HG02852 (cell line): ENCODE measurements at regions not wholly inside any gene's neighbourhood (a gene's known extent, or its start where the extent isn't known, plus 50 kb on each side); places are given as distances from the start of the nearest gene placed in this dataset.
"Not testable (repeated sequence)": the region's sequence is repeated elsewhere in the genome, so short reads cannot be mapped to it uniquely, and the experiment has no call there.

Experiments
- ATAC-seq: cut with Tn5 transposase; IDR thresholded peaks from one replicate; pipeline ENCODE4 v1.9.1; 2021; ENCODE audit warnings: mild to moderate bottlenecking, moderate library complexity; ENCODE audit not compliant: unreplicated experiment

- ATAC-seq = not testable (repeated sequence)
Observed at GRCh38 chr6:86284809-86285480, 642.3 kb upstream of the SYNCRIP start.

GRCh38 chr6:86283596-86283995, 640.9 kb upstream of the SYNCRIP start:
- ATAC-seq = not testable (repeated sequence)

DNA sequence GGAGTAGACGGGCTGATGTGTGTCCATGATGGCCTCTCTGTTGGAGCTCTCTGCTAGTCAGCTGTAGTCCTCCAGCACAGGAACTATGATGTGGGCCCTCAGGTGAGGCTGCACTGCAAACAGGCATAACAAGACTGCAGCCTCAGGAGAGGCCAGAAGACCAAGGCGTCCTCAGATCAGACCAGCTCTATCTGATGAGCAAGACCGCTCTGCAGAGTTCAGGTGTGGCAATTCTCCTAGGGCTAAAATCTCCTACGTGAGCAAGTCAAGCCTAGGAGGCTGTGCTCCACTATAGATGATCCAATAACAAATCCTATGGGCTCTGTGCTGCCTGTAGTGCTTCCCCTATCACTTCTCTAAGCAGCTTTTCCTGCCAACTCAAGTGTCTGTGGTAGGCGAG, 633.4 kb upstream of the SYNCRIP start:
- no peak for ATAC-seq

- ATAC-seq = no peak
Observed at GRCh38 chr6:86273936-86274335, 631.2 kb upstream of the SYNCRIP start.

- ATAC-seq = no peak
Observed at GRCh38 chr6:86256615-86257187, 614.0 kb upstream of the SYNCRIP start.

DNA sequence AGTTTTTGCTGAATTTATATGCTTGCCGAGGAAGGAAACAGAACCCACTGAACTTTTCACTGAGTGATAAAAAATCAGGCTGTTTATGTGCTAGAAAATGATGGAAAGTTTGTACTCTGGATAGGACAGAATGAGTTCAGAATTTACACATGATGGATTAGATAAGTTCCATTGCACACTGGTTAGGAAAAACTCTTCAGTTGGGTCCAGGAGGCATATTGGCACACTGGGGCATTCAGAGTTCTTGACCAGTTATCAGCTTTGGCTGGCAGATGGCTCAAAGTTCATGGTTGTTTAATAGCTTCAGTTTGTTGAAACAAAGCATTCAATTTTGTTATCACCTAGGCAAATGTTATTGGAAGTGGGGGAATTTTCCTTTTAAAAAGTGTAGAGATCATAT, 613.3 kb upstream of the SYNCRIP start:
- no peak for ATAC-seq

GRCh38 chr6:86251106-86251505, 608.4 kb upstream of the SYNCRIP start:
- no peak for ATAC-seq

GRCh38 chr6:86217906-86218305, 575.2 kb upstream of the SYNCRIP start:
- ATAC-seq = no peak

GRCh38 chr6:86215323-86215722, 572.6 kb upstream of the SYNCRIP start:
- no peak for ATAC-seq

- no peak for ATAC-seq
Observed at GRCh38 chr6:86205980-86206379, 563.3 kb upstream of the SYNCRIP start.

GRCh38 chr6:86203044-86203443, 560.4 kb upstream of the SYNCRIP start:
- no peak for ATAC-seq

GRCh38 chr6:86193821-86194220, 551.1 kb upstream of the SYNCRIP start:
- ATAC-seq = no peak

DNA sequence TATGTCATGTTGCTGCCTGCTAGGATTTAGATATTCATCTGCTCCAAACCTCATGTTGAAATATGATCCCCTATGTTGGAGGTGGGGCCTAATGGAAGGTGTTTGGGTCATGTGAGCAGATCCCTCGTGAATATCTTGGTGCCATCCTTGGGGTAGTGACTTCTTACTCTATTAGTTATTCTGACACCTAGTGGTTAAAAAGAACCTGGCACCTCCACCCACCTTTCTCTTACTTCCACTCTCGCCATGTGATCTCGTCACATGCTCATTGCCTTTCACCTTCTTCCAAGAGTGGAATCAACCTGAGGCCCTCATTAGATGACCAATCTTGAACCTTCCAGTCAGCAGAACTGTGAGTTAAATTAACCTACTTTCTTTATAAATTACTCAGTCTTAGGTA, 549.4 kb upstream of the SYNCRIP start:
- peak; percentile 94 for ATAC-seq

GRCh38 chr6:86175149-86175548, 532.5 kb upstream of the SYNCRIP start:
- not testable (repeated sequence) for ATAC-seq

DNA sequence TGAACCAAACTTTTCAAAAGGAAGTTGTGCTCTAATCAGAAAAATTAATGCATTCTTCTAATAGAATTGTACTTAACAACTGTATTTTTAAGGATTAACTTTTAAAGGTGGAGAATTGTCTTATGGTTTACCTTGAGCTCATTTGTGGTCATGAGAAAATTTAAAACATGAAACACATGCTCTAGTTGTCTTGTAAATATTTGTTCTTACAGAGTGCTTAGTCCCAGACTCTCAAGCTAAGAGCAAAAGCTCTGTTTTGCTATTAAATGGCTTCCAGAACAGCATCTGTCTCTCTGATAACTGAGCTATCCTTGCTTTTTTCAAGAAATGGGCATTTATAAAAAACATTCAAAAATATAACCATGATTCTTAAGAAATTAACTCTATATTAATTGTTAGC, 512.2 kb upstream of the SYNCRIP start:
- ATAC-seq = no peak

DNA sequence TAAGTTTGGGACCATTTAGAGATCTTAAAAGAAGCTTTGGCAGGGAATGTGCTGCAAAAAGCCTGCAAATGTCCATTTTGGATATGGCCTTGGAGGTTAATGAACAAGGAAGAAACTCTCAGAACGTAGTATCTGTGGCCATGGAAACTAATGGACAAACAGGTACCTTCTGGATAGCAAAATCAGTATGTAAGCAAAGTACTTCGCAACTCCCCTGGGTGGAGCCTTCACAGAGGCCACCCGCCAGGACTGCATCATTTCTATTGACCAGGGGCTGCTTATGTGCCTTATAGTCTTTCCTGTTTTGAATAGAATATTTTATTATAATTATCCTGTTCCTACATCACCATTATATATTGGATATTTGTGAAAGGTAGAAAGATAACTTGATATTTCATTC, 510.8 kb upstream of the SYNCRIP start:
- ATAC-seq = no peak

DNA sequence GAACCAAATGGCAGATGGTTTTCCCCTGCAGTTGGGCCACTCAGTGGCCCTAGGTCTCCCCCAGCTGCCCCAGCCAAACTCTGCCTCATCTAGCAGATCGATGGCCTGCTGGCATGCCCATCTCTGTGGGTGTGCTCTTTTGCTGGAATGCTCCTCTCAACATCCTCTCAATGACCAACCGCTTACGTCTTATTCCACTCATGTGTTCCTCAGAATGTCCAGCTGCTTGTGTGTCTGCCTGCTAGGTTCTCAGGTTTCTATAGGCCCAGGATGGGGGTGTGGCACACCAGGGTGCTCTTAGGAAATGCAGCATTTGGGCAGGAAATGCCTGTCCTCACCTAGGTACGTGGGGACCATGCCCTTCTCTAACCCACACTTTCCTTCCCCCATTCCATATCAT, 509.9 kb upstream of the SYNCRIP start:
- ATAC-seq = no peak

DNA sequence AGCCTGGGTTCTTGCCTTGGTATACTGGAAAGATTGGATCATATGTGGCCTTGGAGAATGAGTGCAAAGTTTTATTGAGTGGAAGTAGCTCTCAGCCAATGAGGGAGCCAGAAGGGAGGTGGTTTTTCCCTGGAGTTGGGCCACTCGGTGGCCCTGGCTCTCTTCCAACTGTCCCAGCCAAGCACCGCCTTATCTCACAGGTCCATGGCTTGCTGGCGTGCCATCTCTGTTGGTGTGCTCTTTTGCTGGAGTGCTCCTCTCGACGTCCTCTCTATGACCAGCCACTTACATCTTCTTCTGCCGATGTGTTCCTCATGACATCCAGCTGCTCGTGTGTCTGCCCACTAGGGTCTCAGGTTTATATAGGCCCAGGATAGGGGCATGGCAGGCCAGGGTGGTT, 505.9 kb upstream of the SYNCRIP start:
- ATAC-seq = no peak

GRCh38 chr6:86147859-86148258, 505.2 kb upstream of the SYNCRIP start:
- no peak for ATAC-seq

DNA sequence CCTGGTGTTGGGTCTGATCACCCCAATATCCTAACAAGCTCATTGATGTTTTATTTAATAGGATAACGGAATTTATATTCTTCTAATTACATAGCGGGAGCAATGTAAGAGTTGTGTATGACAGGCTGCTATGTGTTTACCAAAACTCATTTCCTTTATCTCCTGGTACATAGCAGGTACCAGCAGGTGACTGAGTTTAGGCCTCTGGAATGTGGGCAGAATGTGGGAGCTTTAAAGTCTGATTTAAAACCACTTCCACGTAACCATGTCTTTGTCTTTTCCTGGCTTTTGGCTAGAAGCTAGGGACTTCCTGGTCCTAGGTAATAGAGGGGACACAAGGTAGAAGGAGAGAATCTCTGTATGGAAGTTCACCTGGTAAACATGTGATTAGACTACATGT, 504.6 kb upstream of the SYNCRIP start:
- no peak for ATAC-seq

GRCh38 chr6:86146751-86147150, 504.1 kb upstream of the SYNCRIP start:
- not testable (repeated sequence) for ATAC-seq

DNA sequence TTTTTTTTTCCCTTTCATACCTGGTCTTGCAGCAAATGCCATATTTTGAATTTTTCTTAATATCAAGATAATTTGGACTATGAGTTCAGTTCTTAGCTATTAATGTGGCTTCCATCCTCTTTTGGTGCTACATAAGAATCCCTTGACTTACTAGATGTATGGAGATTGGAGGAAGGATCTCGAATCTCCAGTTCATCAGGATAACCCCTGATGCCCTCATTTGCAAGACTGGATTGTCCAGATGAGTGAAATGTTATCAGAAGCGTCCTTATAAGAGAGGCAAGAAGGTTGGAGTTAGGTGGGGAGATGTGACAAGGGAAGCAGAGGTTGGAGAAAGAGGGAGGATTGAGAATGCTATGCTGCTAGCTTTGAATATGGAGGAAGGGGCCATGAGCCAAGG, 499.6 kb upstream of the SYNCRIP start:
- ATAC-seq = no peak
